Ovary (tissue), 7 donors: ENCODE measurements at regions not wholly inside any gene's neighbourhood (a gene's known extent, or its start where the extent isn't known, plus 50 kb on each side); places are given as distances from the start of the nearest gene placed in this dataset.

Experiments
- DNase-seq, 5 donors: peaks; one replicate each; pipeline ENCODE4 v3.0.0-alpha.2; 2019 to 2020
- H3K27ac ChIP-seq, 2 donors: fragments of 200-600 bp; one replicate each; pipeline versions ENCODE4 v1.5.1 to v1.8.0; 2019 to 2022
- H3K27me3 ChIP-seq: fragments of 200-600 bp; one replicate; pipeline ENCODE4 v1.8.0; 2022
- H3K36me3 ChIP-seq: fragments of 200-600 bp; sonication (generic); one replicate; pipeline ENCODE4 v1.5.1; 2019
- H3K4me1 ChIP-seq: one replicate; pipeline ENCODE4 v1.8.1; 2013; ENCODE audit warnings: mild to moderate bottlenecking, moderate library complexity; ENCODE audit not compliant: insufficient read depth
- H3K4me3 ChIP-seq: fragments of 200-600 bp; sonication (generic); one replicate; pipeline ENCODE4 v1.5.1; 2017
- H3K9me3 ChIP-seq, 2 donors: fragments of 200-600 bp in 1 of 2; sonication (generic) in 1 of 2; one replicate each; pipeline versions ENCODE4 v1.5.1 to v1.8.1; 2013 to 2019; ENCODE audit warnings: mild to moderate bottlenecking in 1 of 2, moderate library complexity in 1 of 2
- CTCF ChIP-seq, 3 donors: fragments of 450-650 bp in 2 of 3; fragments of 200-600 bp in 1 of 3; IDR thresholded peaks; one replicate each; pipeline versions ENCODE4 v1.5.1 to v1.8.0; 2016 to 2022; ENCODE audit warnings: antibody characterized with exemption in 3 of 3, mild to moderate bottlenecking in 1 of 3
- EP300 ChIP-seq: sonication (generic); formaldehyde crosslinking; IDR thresholded peaks from one replicate; pipeline ENCODE4 v1.6.1; 2017; ENCODE audit warnings: antibody characterized with exemption
- POLR2A ChIP-seq: fragments of 450-650 bp; IDR thresholded peaks from one replicate; pipeline ENCODE4 v1.6.1; 2017; ENCODE audit warnings: antibody characterized with exemption, mild to moderate bottlenecking, moderate library complexity
- WGBS, 3 donors: extraction: QIAGEN DNeasy Blood & Tissue Kit in 1 of 3; methylation state at CpG; one replicate each; pipeline versions ENCODE4 v1.1.5 to v1.1.7; 2013 to 2017; 5-methylcytosine and 5-hydroxymethylcytosine counted together
- intact Hi-C, 4 donors: fragments of 100-400 bp; cut with DNase I; formaldehyde crosslinking; loops; one replicate each; pipeline versions ENCODE4 v1.11.0 to v1.15.1; 2022 to 2023
- donor health status: DM: no; HTN: no; CAD: no; lungs with moderate emphysema.
- donor health status: DM: no; HTN: no; CAD: no.
- donor health status: Bipolar disorder and iron deficiency.
- donor health status: DM: no; HTN: no; CAD: no.
- donor health status: DM: yes; HTN: yes; CAD: no.

- no peak for DNase-seq
- Histone ChIP-seq H3K27me3 (no peaks in the 10 kb centered on the region), H3K4me1 (peaks cover 10% of the 10 kb centered on the region), H3K27ac (no peak overlapping the region), H3K4me3 (no peak overlapping the region), H3K9me3 (no peaks in the 10 kb centered on the region), H3K36me3 (no peaks in the 10 kb centered on the region)
- no peak for TF ChIP-seq CTCF (IDR thresholded peaks at IDR 0.05)
- TF ChIP-seq POLR2A: no peak
- no peak for TF ChIP-seq EP300
- intact Hi-C loops: loop anchor here in 3 of 4 donors (5.0 to 10.0 kb wide), 3 partner anchors 511 to 624 kb away; partner anchors contain the start of gene SULF2 (in 3 of the 3)
These were observed 513.2 kb upstream of the SULF2 start for GRCh38 chr20:48298433-48298832.

- intact Hi-C loops: loop anchor here in 3 of 4 donors (5.0 to 10.0 kb wide), 3 partner anchors 509 to 621 kb away; partner anchors contain the start of gene SULF2 (in 3 of the 3)
- no peak for TF ChIP-seq CTCF (IDR thresholded peaks at IDR 0.05)
- TF ChIP-seq POLR2A: no peak
- no peak for TF ChIP-seq EP300
- Histone ChIP-seq H3K4me3 (no peak overlapping the region), H3K36me3 (no peaks in the 10 kb centered on the region), H3K9me3 (no peaks in the 10 kb centered on the region), H3K4me1 (peaks cover 10% of the 10 kb centered on the region), H3K27ac (no peak overlapping the region), H3K27me3 (no peaks in the 10 kb centered on the region)
- WGBS, 3 donors: 30 to 43% (median 35%) methylated on average over 6 of the region's 6 CpGs
- no peak for DNase-seq
These were observed 510.7 kb upstream of the SULF2 start for GRCh38 chr20:48295966-48296421.

- TF ChIP-seq POLR2A: no peak
- TF ChIP-seq CTCF (IDR thresholded peaks at IDR 0.05): peak in 2 of 3 donors; percentile 38 to 45
- DNase-seq: peak in 1 of 5 donors; percentile 49
- H3K4me1 ChIP-seq: peaks cover 10% of the 10 kb centered on the region
These were observed 510.2 kb upstream of the SULF2 start for GRCh38 chr20:48295445-48295903.

GRCh38 chr20:48294942-48295341 is 509.7 kb upstream of the SULF2 start:
- Histone ChIP-seq H3K9me3 (no peaks in the 10 kb centered on the region), H3K4me3 (no peak overlapping the region), H3K27me3 (no peaks in the 10 kb centered on the region), H3K27ac (no peak overlapping the region), H3K36me3 (no peaks in the 10 kb centered on the region), H3K4me1 (peaks cover 10% of the 10 kb centered on the region)
- intact Hi-C loops: loop anchor here in 3 of 4 donors (5.0 to 10.0 kb wide), 3 partner anchors 508 to 620 kb away; partner anchors contain the start of gene SULF2 (in 3 of the 3)
- TF ChIP-seq CTCF (IDR thresholded peaks at IDR 0.05) (no peak), POLR2A (no peak), EP300 (no peak)
- no peak for DNase-seq
- 62 to 67% (median 66%) methylated on average over 5 of the region's 5 CpGs for WGBS, 3 donors

More at GRCh38 chr20:48295445-48295903, 510.2 kb upstream of the SULF2 start:
- WGBS, 3 donors: 7 to 11% (median 8%) methylated on average over 5 of the region's 5 CpGs
- Histone ChIP-seq H3K27ac (no peak overlapping the region), H3K27me3 (no peaks in the 10 kb centered on the region), H3K36me3 (no peaks in the 10 kb centered on the region), H3K4me3 (no peak overlapping the region), H3K9me3 (no peaks in the 10 kb centered on the region)
- intact Hi-C loops: loop anchor here in 3 of 4 donors (5.0 to 10.0 kb wide), 3 partner anchors 508 to 621 kb away; partner anchors contain the start of gene SULF2 (in 3 of the 3)
